H1 (cell line): ENCODE measurements at regions not wholly inside any gene's neighbourhood (a gene's known extent, or its start where the extent isn't known, plus 50 kb on each side); places are given as distances from the start of the nearest gene placed in this dataset.

Source experiments
- CTCF ChIA-PET: fragments of 300-600 bp; sonication (Branson Sonifier 250); formaldehyde crosslinking; loops from one replicate; lab custom pipeline; 2021; ENCODE audit not compliant: partially characterized antibody; lab: Charles Lee
- POLR2A ChIA-PET: fragments of 300-600 bp; sonication (Branson Sonifier 250); formaldehyde crosslinking; loops from one replicate; lab custom pipeline; 2021; ENCODE audit warnings: inconsistent platforms; ENCODE audit not compliant: partially characterized antibody; lab: Charles Lee
- DNase-seq, 2 experiments: peaks; one replicate each; pipeline versions ENCODE4 v3.0.0 to v3.0.0-alpha.2; 2010 to 2022; ENCODE audit warnings: low spot score in 2 of 2, low read depth in 1 of 2, mixed read lengths in 1 of 2
- FAIRE-seq: peaks from 2 replicates; lab custom pipeline; 2011; peaks lifted over from hg19 to GRCh38; lab: Jason Lieb, UNC
- H2AFZ ChIP-seq: 2 replicates; pipeline ENCODE4 v1.8.1; 2012; ENCODE audit warnings: low read length, inconsistent platforms
- H2AK5ac ChIP-seq: 2 replicates; pipeline ENCODE4 v1.6.1; 2013; ENCODE audit warnings: low read depth, low read length
- H2BK120ac ChIP-seq: replicated peaks from 2 replicates; pipeline ENCODE3; 2013; ENCODE audit warnings: low read depth, low read length, inconsistent platforms
- H2BK12ac ChIP-seq: 2 replicates; pipeline ENCODE4 v1.6.1; 2013; ENCODE audit warnings: low read depth, low read length
- H2BK15ac ChIP-seq: 2 replicates; pipeline ENCODE4 v1.6.1; 2013; ENCODE audit warnings: low read length
- H2BK20ac ChIP-seq: 2 replicates; pipeline ENCODE4 v1.6.1; 2013; ENCODE audit warnings: low read length
- H2BK5ac ChIP-seq: 2 replicates; pipeline ENCODE4 v1.6.1; 2013; ENCODE audit warnings: low read depth, low read length
- H3K14ac ChIP-seq: 2 replicates; pipeline ENCODE4 v1.6.1; 2013; ENCODE audit warnings: inconsistent platforms; ENCODE audit not compliant: insufficient read length
- H3K18ac ChIP-seq: 2 replicates; pipeline ENCODE4 v1.6.1; 2013; ENCODE audit warnings: low read length; ENCODE audit errors: extremely low read depth
- H3K23ac ChIP-seq: 2 replicates; pipeline ENCODE4 v1.6.1; 2013; ENCODE audit warnings: inconsistent platforms; ENCODE audit not compliant: insufficient read length
- H3K23me2 ChIP-seq: 2 replicates; pipeline ENCODE4 v1.6.1; 2013; ENCODE audit warnings: low read depth, low read length
- H3K27ac ChIP-seq: 2 replicates; pipeline ENCODE4 v1.6.1; 2011; ENCODE audit warnings: low read depth, low read length, inconsistent platforms
- H3K27me3 ChIP-seq, 4 experiments: replicated peaks in 1 of 4; 1 replicate in 1 of 4; 2 replicates in 3 of 4; pipeline versions ENCODE4 v1.6.1 to v1.8.1; 2011 to 2013; ENCODE audit warnings: low read length in 3 of 4, mild to moderate bottlenecking in 3 of 4, inconsistent platforms in 2 of 4, mixed read lengths in 2 of 4, moderate library complexity in 1 of 4; ENCODE audit not compliant: control insufficient read depth in 3 of 4, insufficient read depth in 3 of 4; ENCODE audit errors: extremely low read depth in 1 of 4
- H3K36me3 ChIP-seq, 4 experiments: 2 replicates each; pipeline versions ENCODE4 v1.6.1 to v1.8.1; 2011 to 2013; ENCODE audit warnings: mild to moderate bottlenecking in 4 of 4, low read length in 3 of 4, moderate library complexity in 2 of 4, control low read depth in 1 of 4, inconsistent platforms in 1 of 4; ENCODE audit not compliant: insufficient read depth in 4 of 4, control insufficient read depth in 2 of 4
- H3K4ac ChIP-seq: replicated peaks from 2 replicates; pipeline ENCODE3; 2013; ENCODE audit warnings: low read length, low read depth, mixed read lengths, inconsistent platforms; ENCODE audit not compliant: insufficient read length
- H3K4me1 ChIP-seq, 4 experiments: replicated peaks in 1 of 4; 1 replicate in 1 of 4; 2 replicates in 3 of 4; pipeline versions ENCODE4 v1.6.1 to v1.8.1; 2011 to 2013; ENCODE audit warnings: low read length in 3 of 4, inconsistent platforms in 2 of 4, mixed read lengths in 1 of 4; ENCODE audit not compliant: insufficient read depth in 4 of 4, control insufficient read depth in 3 of 4
- H3K4me2 ChIP-seq, 2 experiments: 2 replicates each; pipeline versions ENCODE4 v1.6.1 to v1.8.1; 2011 to 2013; ENCODE audit warnings: low read depth in 2 of 2, low read length in 2 of 2, control low read depth in 1 of 2, inconsistent platforms in 1 of 2, mild to moderate bottlenecking in 1 of 2; ENCODE audit not compliant: insufficient read depth in 1 of 2
- H3K4me3 ChIP-seq, 4 experiments: fragments of 200-600, 300-600 bp in 1 of 4; sonication (generic), shearing (Covaris generic), sonication (Bioruptor Twin) in 1 of 4; 2 replicates each; pipeline versions ENCODE4 v1.5.1 to v1.8.1; 2011 to 2016; ENCODE audit warnings: low read length in 4 of 4, low read depth in 3 of 4, control low read depth in 2 of 4, inconsistent platforms in 2 of 4, mild to moderate bottlenecking in 2 of 4, mixed read lengths in 1 of 4, moderate library complexity in 1 of 4; ENCODE audit not compliant: insufficient read depth in 2 of 4; ENCODE audit errors: extremely low read depth in 1 of 4
- H3K56ac ChIP-seq: replicated peaks from 2 replicates; pipeline ENCODE3; 2013; ENCODE audit warnings: low read depth, mild to moderate bottlenecking, mixed read lengths, low read length, inconsistent platforms; ENCODE audit not compliant: insufficient read length
- H3K79me1 ChIP-seq: 2 replicates; pipeline ENCODE4 v1.6.1; 2013; ENCODE audit warnings: low read depth, low read length, control low read depth
- H3K79me2 ChIP-seq, 2 experiments: 2 replicates each; pipeline versions ENCODE4 v1.6.1 to v1.8.1; 2012 to 2013; ENCODE audit warnings: low read length in 2 of 2, mild to moderate bottlenecking in 2 of 2, inconsistent platforms in 1 of 2; ENCODE audit not compliant: insufficient read depth in 2 of 2, control insufficient read depth in 1 of 2
- H3K9ac ChIP-seq, 4 experiments: replicated peaks in 1 of 4; 1 replicate in 1 of 4; 2 replicates in 3 of 4; pipeline versions ENCODE4 v1.6.1 to v1.8.1; 2011 to 2013; ENCODE audit warnings: low read depth in 3 of 4, low read length in 3 of 4, control low read depth in 2 of 4, mild to moderate bottlenecking in 2 of 4, moderate library complexity in 2 of 4, inconsistent platforms in 1 of 4; ENCODE audit errors: extremely low read depth in 1 of 4
- H3K9me3 ChIP-seq, 2 experiments: 2 replicates each; pipeline versions ENCODE4 v1.6.1 to v1.8.1; 2012 to 2013; ENCODE audit warnings: mild to moderate bottlenecking in 2 of 2, moderate library complexity in 2 of 2, control low read depth in 1 of 2, inconsistent platforms in 1 of 2, low read depth in 1 of 2, low read length in 1 of 2, mixed read lengths in 1 of 2; ENCODE audit not compliant: insufficient read depth in 2 of 2
- H4K20me1 ChIP-seq, 2 experiments: replicated peaks in 1 of 2; 2 replicates each; pipeline versions ENCODE3 to v1.8.1; 2011 to 2013; ENCODE audit warnings: inconsistent platforms in 2 of 2, low read length in 2 of 2, mild to moderate bottlenecking in 1 of 2; ENCODE audit not compliant: insufficient read depth in 2 of 2, control insufficient read depth in 1 of 2
- H4K5ac ChIP-seq: 2 replicates; pipeline ENCODE4 v1.6.1; 2013; ENCODE audit warnings: low read length, low read depth, mixed read lengths, inconsistent platforms; ENCODE audit not compliant: insufficient read length
- H4K8ac ChIP-seq: 2 replicates; pipeline ENCODE4 v1.8.0; 2013; ENCODE audit warnings: mild to moderate bottlenecking, moderate library complexity, low read length, inconsistent platforms; ENCODE audit not compliant: insufficient read depth; ENCODE audit errors: extremely low read depth
- H4K91ac ChIP-seq: replicated peaks from 2 replicates; pipeline ENCODE3; 2013; ENCODE audit warnings: low read length, mixed read lengths, inconsistent platforms; ENCODE audit not compliant: insufficient read length
- ASH2L ChIP-seq: fragments of 200-600, 300-600 bp; sonication (generic); IDR thresholded peaks from one replicate; pipeline ENCODE4 v1.7.1; 2017; ENCODE audit warnings: low read length
- BACH1 ChIP-seq: IDR thresholded peaks from 2 replicates; pipeline ENCODE4 v1.6.1; 2012; ENCODE audit warnings: low read length, improper control_type of control experiment
- BRCA1 ChIP-seq: IDR thresholded peaks from 2 replicates; pipeline ENCODE4 v1.6.1; 2012; ENCODE audit warnings: low read depth, low read length, improper control_type of control experiment
- CBX8 ChIP-seq: fragments of 300-800, 300-1000 bp; sonication (generic); IDR thresholded peaks from 2 replicates; pipeline ENCODE4 v1.7.1; 2016; ENCODE audit warnings: low read depth, low read length, borderline replicate concordance
- JUND ChIP-seq: IDR thresholded peaks from 2 replicates; pipeline ENCODE4 v1.6.1; 2011; ENCODE audit warnings: mild to moderate bottlenecking, improper control_type of control experiment, low read length
- NANOG ChIP-seq: IDR thresholded peaks from 2 replicates; pipeline ENCODE4 v1.6.1; 2011; ENCODE audit warnings: low read length, low read depth, mild to moderate bottlenecking, inconsistent platforms; ENCODE audit not compliant: insufficient read depth, poor library complexity, severe bottlenecking
- RAD21 ChIP-seq, 2 experiments: IDR thresholded peaks in 1 of 2; conservative IDR thresholded peaks in 1 of 2; 2 replicates each; pipeline ENCODE4 v1.6.1; 2011; ENCODE audit warnings: low read depth in 2 of 2, low read length in 2 of 2, improper control_type of control experiment in 1 of 2, inconsistent platforms in 1 of 2, mild to moderate bottlenecking in 1 of 2, moderate library complexity in 1 of 2
- RFX5 ChIP-seq: IDR thresholded peaks from 2 replicates; pipeline ENCODE4 v1.6.1; 2011; ENCODE audit warnings: low read depth, low read length, improper control_type of control experiment, borderline replicate concordance
- SAP30 ChIP-seq: fragments of 300-600 bp; sonication (generic); IDR thresholded peaks from 2 replicates; pipeline ENCODE4 v1.7.1; 2012; ENCODE audit warnings: low read length, moderate library complexity, mild to moderate bottlenecking, inconsistent platforms; ENCODE audit not compliant: insufficient read depth, insufficient replicate concordance
- SP4 ChIP-seq: IDR thresholded peaks from 2 replicates; pipeline ENCODE4 v1.6.1; 2012; ENCODE audit warnings: low read length, inconsistent platforms
- WGBS, 2 experiments: shearing (Covaris generic) in 1 of 2; methylation state at CpG; one replicate each; pipeline versions ENCODE4 v1.1.6 to v1.1.7; 2013 to 2015; ENCODE audit warnings: low lambda C conversion rate in 2 of 2, mixed read lengths in 2 of 2, inconsistent platforms in 1 of 2, low coverage in 1 of 2, missing lambda C conversion rate in 1 of 2; ENCODE audit not compliant: insufficient replicate concordance in 2 of 2, insufficient coverage in 1 of 2, insufficient read length in 1 of 2; ENCODE audit errors: extremely low coverage in 1 of 2, missing lambda C conversion rate in 1 of 2; 5-methylcytosine and 5-hydroxymethylcytosine counted together

- Histone ChIP-seq H4K5ac (no peak overlapping the region), H3K23ac (no peak overlapping the region), H3K79me2 (no peaks in the 10 kb centered on the region), H4K91ac (no peak overlapping the region), H2BK12ac (no peak overlapping the region), H3K27ac (no peak overlapping the region), H2BK20ac (no peak overlapping the region), H3K9ac (no peak overlapping the region), H3K56ac (no peak overlapping the region), H3K4me1 (no peaks in the 10 kb centered on the region; a peak in 1 of 7 replicates), H3K27me3 (no peaks in the 10 kb centered on the region), H3K4ac (no peak overlapping the region), H3K18ac (no peak overlapping the region), H4K8ac (no peak overlapping the region), H4K20me1 (no peaks in the 10 kb centered on the region), H3K79me1 (no peaks in the 10 kb centered on the region), H3K4me2 (no peak overlapping the region), H3K36me3 (no peaks in the 10 kb centered on the region), H2BK15ac (no peak overlapping the region), H3K23me2 (no peaks in the 10 kb centered on the region), H3K4me3 (no peak overlapping the region), H2BK5ac (no peak overlapping the region), H2BK120ac (no peak overlapping the region), H3K9me3 (no peaks in the 10 kb centered on the region), H2AFZ (no peak overlapping the region), H3K14ac (no peak overlapping the region), H2AK5ac (no peak overlapping the region)
- no peak for FAIRE-seq
- 89% methylated on average over 1 of the region's 1 CpG; no CpG with 5 or more reads in 1 of the 2 experiments for WGBS, 2 experiments
- TF ChIP-seq BACH1 = no peak
- TF ChIP-seq CBX8 = no peak
- TF ChIP-seq BRCA1 = no peak
- no peak for TF ChIP-seq RAD21 (IDR thresholded peaks at IDR 0.05 in 1 of 2, conservative IDR thresholded peaks at IDR 0.05 in 1 of 2; ENCODE audit: low read depth in 2 of 2, low read length in 2 of 2)
- no peak for TF ChIP-seq RFX5
- TF ChIP-seq SP4 = no peak
- no peak for TF ChIP-seq NANOG
- TF ChIP-seq SAP30 = no peak
- no peak for TF ChIP-seq ASH2L
- no peak for TF ChIP-seq JUND
- POLR2A ChIA-PET = no interaction called here
- CTCF ChIA-PET = interaction anchor here (1.0 to 1.6 kb wide), 3 partner anchors 31 to 220 kb away, joined by 3 to 8 read pairs (median 4); no protein-coding TSS in a partner anchor
- no peak for DNase-seq
These were observed 73.9 kb upstream of the VGLL2 start for GRCh38 chr6:117191448-117191847.
